Panc1 (cell line): ENCODE measurements at regions not wholly inside any gene's neighbourhood (a gene's known extent, or its start where the extent isn't known, plus 50 kb on each side); places are given as distances from the start of the nearest gene placed in this dataset.

Source experiments
- ATAC-seq: fragments of 200-7000 bp; cut with Tn5 transposase; 2 replicates; pipeline ENCODE4 v1.9.1; 2020; ENCODE audit warnings: mild to moderate bottlenecking, moderate library complexity
- BruUV-seq: library from RNA; stranded (reverse); fragments of 400-500 nt; replicated peaks from 2 replicates; lab custom pipeline; 2021; lab: Mats Ljungman, UMichigan
- CTCF ChIA-PET: fragments of 300-600 bp; sonication (Branson Sonifier 250); formaldehyde crosslinking; loops from one replicate; lab custom pipeline; 2022; ENCODE audit warnings: antibody characterized with exemption; lab: Charles Lee
- POLR2A ChIA-PET: fragments of 300-600 bp; sonication (Branson Sonifier 250); formaldehyde crosslinking; loops from one replicate; lab custom pipeline; 2022; ENCODE audit warnings: antibody characterized with exemption; lab: Charles Lee
- DNase-seq: peaks from one replicate; pipeline ENCODE4 v3.0.0-alpha.2; 2010; ENCODE audit warnings: low read depth, low spot score
- H3K27ac ChIP-seq: 2 replicates; pipeline ENCODE4 v1.5.1; 2011; ENCODE audit warnings: mild to moderate bottlenecking, low read length, inconsistent platforms
- H3K27me3 ChIP-seq: fragments of 200-500 bp; sonication (Bioruptor generic); 2 replicates; pipeline ENCODE4 v1.6.0; 2014; ENCODE audit warnings: low read length, inconsistent platforms; ENCODE audit not compliant: control insufficient read depth, insufficient read depth
- H3K36me3 ChIP-seq: fragments of 200-500 bp; sonication (Bioruptor generic); 2 replicates; pipeline ENCODE4 v1.5.1; 2014; ENCODE audit warnings: inconsistent platforms, mild to moderate bottlenecking, low read length, moderate library complexity; ENCODE audit not compliant: control insufficient read depth, insufficient read depth
- H3K4me1 ChIP-seq: 2 replicates; pipeline ENCODE4 v1.5.1; 2011; ENCODE audit warnings: inconsistent platforms, mild to moderate bottlenecking, low read length, moderate library complexity; ENCODE audit not compliant: control insufficient read depth, insufficient read depth
- H3K4me3 ChIP-seq, 2 experiments: 2 replicates each; pipeline ENCODE4 v1.5.1; 2011 to 2012; ENCODE audit warnings: low read depth in 2 of 2, low read length in 2 of 2, mild to moderate bottlenecking in 2 of 2, inconsistent platforms in 1 of 2, moderate library complexity in 1 of 2
- H3K9me3 ChIP-seq: fragments of 200-500 bp; sonication (Bioruptor generic); 2 replicates; pipeline ENCODE4 v1.5.1; 2014; ENCODE audit warnings: low read depth, mild to moderate bottlenecking, inconsistent platforms, low read length, moderate library complexity; ENCODE audit not compliant: control insufficient read depth, insufficient read depth
- CTCF ChIP-seq: fragments of 450-650 bp; IDR thresholded peaks from 2 replicates; pipeline ENCODE4 v1.5.1; 2017; ENCODE audit warnings: mild to moderate bottlenecking
- POLR2AphosphoS5 ChIP-seq: IDR thresholded peaks from 2 replicates; pipeline ENCODE4 v1.6.1; 2012; ENCODE audit warnings: mild to moderate bottlenecking, low read depth, low read length, moderate library complexity
- REST ChIP-seq, 2 experiments: IDR thresholded peaks; 2 replicates each; pipeline ENCODE4 v1.6.1; 2011 to 2012; ENCODE audit warnings: low read depth in 2 of 2, control low read depth in 1 of 2, low read length in 1 of 2, mild to moderate bottlenecking in 1 of 2, moderate library complexity in 1 of 2; ENCODE audit not compliant: insufficient read depth in 1 of 2
- SIN3A ChIP-seq: IDR thresholded peaks from 2 replicates; pipeline ENCODE4 v1.6.1; 2012; ENCODE audit warnings: low read depth, mild to moderate bottlenecking, low read length, moderate library complexity, borderline replicate concordance; ENCODE audit not compliant: insufficient read depth
- TCF7L2 ChIP-seq: IDR thresholded peaks from 2 replicates; pipeline ENCODE4 v1.6.1; 2011; ENCODE audit warnings: mild to moderate bottlenecking, low read depth, low read length, inconsistent platforms
- in situ Hi-C: cut with HindIII; loops from 2 replicates; pipeline ENCODE4 v1.10.0; 2016; ENCODE audit warnings: low sequenced_read_pairs, low pct_unique_long_range_greater_than_20kb
- intact Hi-C: fragments of 100-400 bp; cut with micrococcal nuclease; formaldehyde crosslinking; loops from one replicate; pipeline ENCODE4 v1.10.0; 2022; ENCODE audit not compliant: unreplicated experiment

GRCh38 chr20:43361526-43361925 lies 96.2 kb upstream of the SRSF6 start:
- POLR2A ChIA-PET: no interaction called here

GRCh38 chr20:43360016-43360415 lies 97.7 kb upstream of the SRSF6 start:
- H3K27ac ChIP-seq: no peak overlapping the region
- no peaks in the 10 kb centered on the region for H3K4me1 ChIP-seq
- DNase-seq: no peak
- H3K27me3 ChIP-seq: peaks cover 3% of the 10 kb centered on the region
- H3K36me3 ChIP-seq: no peaks in the 10 kb centered on the region
- POLR2A ChIA-PET: interaction anchor here (0.7 kb wide), 1 partner anchor 773 kb away, joined by 8 read pairs; no protein-coding TSS in a partner anchor
- CTCF ChIA-PET: no interaction called here
- no peak for ATAC-seq
- no TSS peak for BruUV-seq
- no peaks in the 10 kb centered on the region for H3K9me3 ChIP-seq
- in situ Hi-C loops (no loop called here), intact Hi-C loops (no loop called here)
- TF ChIP-seq TCF7L2: no peak
- no peak overlapping the region for H3K4me3 ChIP-seq

More at GRCh38 chr20:43361526-43361925, 96.2 kb upstream of the SRSF6 start:
- in situ Hi-C loops (no loop called here), intact Hi-C loops (no loop called here)
- no TSS peak for BruUV-seq
- no peaks in the 10 kb centered on the region for H3K36me3 ChIP-seq
- no peak overlapping the region for H3K4me3 ChIP-seq
- no peaks in the 10 kb centered on the region for H3K4me1 ChIP-seq
- CTCF ChIA-PET: no interaction called here
- ATAC-seq: no peak
- no peaks in the 10 kb centered on the region for H3K9me3 ChIP-seq
- peaks cover 6% of the 10 kb centered on the region for H3K27me3 ChIP-seq
- H3K27ac ChIP-seq: no peak overlapping the region
- DNase-seq: no peak
- TF ChIP-seq CTCF: no peak
- TF ChIP-seq TCF7L2: no peak
- TF ChIP-seq SIN3A: no peak
- TF ChIP-seq REST (IDR thresholded peaks at IDR 0.05; ENCODE audit: insufficient read depth in 1 of 2, low read depth in 2 of 2, low read length in 1 of 2): no peak
- TF ChIP-seq POLR2AphosphoS5: no peak

- in situ Hi-C loops (no loop called here), intact Hi-C loops (no loop called here)
- H3K9me3 ChIP-seq: no peaks in the 10 kb centered on the region
- no TSS peak for BruUV-seq
- H3K4me3 ChIP-seq: no peak overlapping the region
- TF ChIP-seq POLR2AphosphoS5 (no peak), SIN3A (no peak)
- H3K27me3 ChIP-seq: peaks cover 3% of the 10 kb centered on the region
- H3K27ac ChIP-seq: no peak overlapping the region
- ATAC-seq: no peak
- H3K36me3 ChIP-seq: no peaks in the 10 kb centered on the region
- POLR2A ChIA-PET: no interaction called here
- no peak for DNase-seq
- H3K4me1 ChIP-seq: no peaks in the 10 kb centered on the region
- CTCF ChIA-PET: no interaction called here
Observed at GRCh38 chr20:43358811-43359210, 98.9 kb upstream of the SRSF6 start.
